ELF-1 (cell line): ENCODE measurements at regions not wholly inside any gene's neighbourhood (a gene's known extent, or its start where the extent isn't known, plus 50 kb on each side); places are given as distances from the start of the nearest gene placed in this dataset.
"Not testable (repeated sequence)": the region's sequence is repeated elsewhere in the genome, so short reads cannot be mapped to it uniquely, and the experiment has no call there.

Source experiments
- DNase-seq: peaks from one replicate; pipeline ENCODE4 v3.0.0-alpha.2; 2016; ENCODE audit warnings: low read depth, low spot score

GRCh38 chr12:127984386-127985055, 282.4 kb upstream of the TMEM132C start:
- DNase-seq, result no peak

- peak; percentile 24 for DNase-seq
Measured at GRCh38 chr12:127987199-127987901, 279.6 kb upstream of the TMEM132C start.

GRCh38 chr12:127991485-127991884, 275.5 kb upstream of the TMEM132C start:
- DNase-seq, result no peak

- no peak for DNase-seq
Measured at GRCh38 chr12:127998988-127999387, 268.0 kb upstream of the TMEM132C start.

- DNase-seq, result no peak
Measured at GRCh38 chr12:128004383-128004938, 262.5 kb upstream of the TMEM132C start.

GRCh38 chr12:128007250-128007649, 259.7 kb upstream of the TMEM132C start:
- no peak for DNase-seq

- DNase-seq, result no peak
Measured at GRCh38 chr12:128008341-128008740, 258.6 kb upstream of the TMEM132C start.

GRCh38 chr12:128009108-128009507, 257.9 kb upstream of the TMEM132C start:
- peak; percentile 47 for DNase-seq

- no peak for DNase-seq
Measured at GRCh38 chr12:128012110-128012509, 254.9 kb upstream of the TMEM132C start.

- no peak for DNase-seq
Measured at GRCh38 chr12:128015276-128015675, 251.7 kb upstream of the TMEM132C start.

GRCh38 chr12:128018067-128018466, 248.9 kb upstream of the TMEM132C start:
- no peak for DNase-seq

GRCh38 chr12:128019996-128020544, 246.9 kb upstream of the TMEM132C start:
- DNase-seq, result no peak

GRCh38 chr12:128021561-128021960, 245.4 kb upstream of the TMEM132C start:
- DNase-seq, result no peak

GRCh38 chr12:128025589-128026245, 241.3 kb upstream of the TMEM132C start:
- DNase-seq, result no peak

- DNase-seq, result no peak
Measured at GRCh38 chr12:128026696-128027574, 240.0 kb upstream of the TMEM132C start.

- no peak for DNase-seq
Measured at GRCh38 chr12:128033473-128033872, 233.5 kb upstream of the TMEM132C start.

- DNase-seq, result no peak
Measured at GRCh38 chr12:128040971-128041370, 226.0 kb upstream of the TMEM132C start.

- DNase-seq, result not testable (repeated sequence)
Measured at GRCh38 chr12:128042283-128042682, 224.7 kb upstream of the TMEM132C start.

- no peak for DNase-seq
Measured at GRCh38 chr12:128042825-128043224, 224.1 kb upstream of the TMEM132C start.

GRCh38 chr12:128043317-128043716, 223.7 kb upstream of the TMEM132C start:
- DNase-seq, result no peak
